ENCODE measurements at regions not wholly inside any gene's neighbourhood (a gene's known extent, or its start where the extent isn't known, plus 50 kb on each side); places are given as distances from the start of the nearest gene placed in this dataset.

GRCh38 chr1:70754701-70755100 is 292.9 kb downstream of the PTGER3 start:
- no peaks in the 10 kb centered on the region for H3K36me3 Mint-ChIP-seq (ENCODE audit: unreplicated experiment)
- H3K9me3 Mint-ChIP-seq (ENCODE audit: unreplicated experiment), result peaks cover 5% of the 10 kb centered on the region
- DNase-seq, result no peak
- no peak overlapping the region for H3K27ac Mint-ChIP-seq (ENCODE audit: unreplicated experiment)
- no peaks in the 10 kb centered on the region for H3K27me3 Mint-ChIP-seq (ENCODE audit: unreplicated experiment)
- TF ChIP-seq CTCF (IDR thresholded peaks at IDR 0.05; ENCODE audit: partially characterized antibody, unreplicated experiment), result no peak
- no peaks in the 10 kb centered on the region for H3K4me1 Mint-ChIP-seq (ENCODE audit: low read depth, unreplicated experiment)
- no peak overlapping the region for H3K4me3 Mint-ChIP-seq (ENCODE audit: unreplicated experiment)

DNA sequence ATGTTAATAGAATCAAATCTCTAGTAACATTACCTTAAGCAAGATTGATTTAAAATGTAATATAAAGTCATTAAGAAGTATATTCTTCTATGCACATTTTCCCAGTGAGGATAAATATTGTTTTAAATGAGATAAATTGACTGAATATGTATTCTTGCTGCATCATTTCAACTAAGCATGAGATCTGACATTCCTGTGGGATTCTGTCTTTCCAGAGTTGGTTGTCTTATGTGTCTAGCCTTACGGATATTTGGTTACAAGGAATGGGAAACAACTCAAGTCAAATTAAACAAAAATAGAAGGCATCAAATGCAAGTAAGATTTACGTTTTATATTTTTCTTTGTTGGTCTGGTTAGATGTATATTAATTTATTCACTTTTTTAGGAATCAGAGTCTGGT is 287.5 kb downstream of the PTGER3 start:
- DNase-seq, result no peak
- Mint-ChIP-seq H3K4me3 (ENCODE audit: unreplicated experiment) (no peak overlapping the region), H3K27ac (ENCODE audit: unreplicated experiment) (no peak overlapping the region), H3K27me3 (ENCODE audit: unreplicated experiment) (no peaks in the 10 kb centered on the region), H3K36me3 (ENCODE audit: unreplicated experiment) (no peaks in the 10 kb centered on the region), H3K9me3 (ENCODE audit: unreplicated experiment) (no peaks in the 10 kb centered on the region), H3K4me1 (ENCODE audit: low read depth, unreplicated experiment) (no peaks in the 10 kb centered on the region)
- TF ChIP-seq CTCF (IDR thresholded peaks at IDR 0.05; ENCODE audit: partially characterized antibody, unreplicated experiment), result no peak

GRCh38 chr1:70762386-70762785 is 285.2 kb downstream of the PTGER3 start:
- H3K27me3 Mint-ChIP-seq (ENCODE audit: unreplicated experiment), result no peaks in the 10 kb centered on the region
- no peak overlapping the region for H3K27ac Mint-ChIP-seq (ENCODE audit: unreplicated experiment)
- no peaks in the 10 kb centered on the region for H3K36me3 Mint-ChIP-seq (ENCODE audit: unreplicated experiment)
- no peak for DNase-seq
- TF ChIP-seq CTCF (IDR thresholded peaks at IDR 0.05; ENCODE audit: partially characterized antibody, unreplicated experiment), result no peak
- H3K4me3 Mint-ChIP-seq (ENCODE audit: unreplicated experiment), result no peak overlapping the region
- H3K9me3 Mint-ChIP-seq (ENCODE audit: unreplicated experiment), result no peaks in the 10 kb centered on the region
- no peaks in the 10 kb centered on the region for H3K4me1 Mint-ChIP-seq (ENCODE audit: low read depth, unreplicated experiment)

- no peak overlapping the region for H3K27ac Mint-ChIP-seq (ENCODE audit: unreplicated experiment)
- no peaks in the 10 kb centered on the region for H3K27me3 Mint-ChIP-seq (ENCODE audit: unreplicated experiment)
- H3K9me3 Mint-ChIP-seq (ENCODE audit: unreplicated experiment), result no peaks in the 10 kb centered on the region
- H3K4me3 Mint-ChIP-seq (ENCODE audit: unreplicated experiment), result no peak overlapping the region
- no peak for DNase-seq
- TF ChIP-seq CTCF (IDR thresholded peaks at IDR 0.05; ENCODE audit: partially characterized antibody, unreplicated experiment), result no peak
- H3K4me1 Mint-ChIP-seq (ENCODE audit: low read depth, unreplicated experiment), result no peaks in the 10 kb centered on the region
- H3K36me3 Mint-ChIP-seq (ENCODE audit: unreplicated experiment), result no peaks in the 10 kb centered on the region
These were observed 282.9 kb downstream of the PTGER3 start for GRCh38 chr1:70764747-70765146.

- H3K4me3 Mint-ChIP-seq (ENCODE audit: unreplicated experiment), result no peak overlapping the region
- H3K27me3 Mint-ChIP-seq (ENCODE audit: unreplicated experiment), result no peaks in the 10 kb centered on the region
- H3K4me1 Mint-ChIP-seq (ENCODE audit: low read depth, unreplicated experiment), result no peaks in the 10 kb centered on the region
- H3K36me3 Mint-ChIP-seq (ENCODE audit: unreplicated experiment), result no peaks in the 10 kb centered on the region
- H3K27ac Mint-ChIP-seq (ENCODE audit: unreplicated experiment), result no peak overlapping the region
- DNase-seq, result no peak
- no peaks in the 10 kb centered on the region for H3K9me3 Mint-ChIP-seq (ENCODE audit: unreplicated experiment)
- TF ChIP-seq CTCF (IDR thresholded peaks at IDR 0.05; ENCODE audit: partially characterized antibody, unreplicated experiment), result no peak
These were observed 280.2 kb downstream of the PTGER3 start for GRCh38 chr1:70767377-70767776.
